ENCODE measurements at regions not wholly inside any gene's neighbourhood (a gene's known extent, or its start where the extent isn't known, plus 50 kb on each side); places are given as distances from the start of the nearest gene placed in this dataset.

DNA sequence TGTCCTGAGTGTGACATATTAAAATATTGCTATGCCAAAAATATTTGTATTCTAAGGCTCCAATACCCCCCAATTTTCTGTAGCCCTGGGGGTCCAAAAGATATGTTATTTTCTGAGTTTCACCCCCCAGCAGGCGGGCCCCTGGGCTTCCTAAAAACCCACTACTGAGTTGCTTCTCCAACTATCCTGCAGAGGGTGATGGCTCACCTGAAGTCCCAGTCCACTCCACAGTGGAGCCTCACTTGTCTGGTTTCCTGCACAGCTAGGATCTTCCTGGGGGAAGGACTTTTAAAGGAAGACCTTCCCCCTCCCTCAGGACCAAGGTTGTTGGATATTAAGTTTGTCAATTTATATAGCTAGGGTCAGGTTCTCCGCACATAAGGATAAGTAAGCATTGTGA lies 1181.4 kb downstream of the ROBO2 start:
- TF ChIP-seq EZH2phosphoT487 (IDR thresholded peaks at IDR 0.05; ENCODE audit: borderline replicate concordance): no peak
- TF ChIP-seq, protein P1, sequence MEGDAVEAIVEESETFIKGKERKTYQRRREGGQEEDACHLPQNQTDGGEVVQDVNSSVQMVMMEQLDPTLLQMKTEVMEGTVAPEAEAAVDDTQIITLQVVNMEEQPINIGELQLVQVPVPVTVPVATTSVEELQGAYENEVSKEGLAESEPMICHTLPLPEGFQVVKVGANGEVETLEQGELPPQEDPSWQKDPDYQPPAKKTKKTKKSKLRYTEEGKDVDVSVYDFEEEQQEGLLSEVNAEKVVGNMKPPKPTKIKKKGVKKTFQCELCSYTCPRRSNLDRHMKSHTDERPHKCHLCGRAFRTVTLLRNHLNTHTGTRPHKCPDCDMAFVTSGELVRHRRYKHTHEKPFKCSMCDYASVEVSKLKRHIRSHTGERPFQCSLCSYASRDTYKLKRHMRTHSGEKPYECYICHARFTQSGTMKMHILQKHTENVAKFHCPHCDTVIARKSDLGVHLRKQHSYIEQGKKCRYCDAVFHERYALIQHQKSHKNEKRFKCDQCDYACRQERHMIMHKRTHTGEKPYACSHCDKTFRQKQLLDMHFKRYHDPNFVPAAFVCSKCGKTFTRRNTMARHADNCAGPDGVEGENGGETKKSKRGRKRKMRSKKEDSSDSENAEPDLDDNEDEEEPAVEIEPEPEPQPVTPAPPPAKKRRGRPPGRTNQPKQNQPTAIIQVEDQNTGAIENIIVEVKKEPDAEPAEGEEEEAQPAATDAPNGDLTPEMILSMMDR (conservative IDR thresholded peaks at IDR 0.05; ENCODE audit: low read length): no peak
- Histone ChIP-seq H3K9me2 (replicated peaks; ENCODE audit: low read depth, low read length) (no peaks in the 10 kb centered on the region), H3K4me1 (ENCODE audit: insufficient read depth, low read length, poor library complexity, severe bottlenecking) (no peaks in the 10 kb centered on the region), H3K36me3 (ENCODE audit: insufficient read depth, low read length) (no peaks in the 10 kb centered on the region), H3K9me3 (ENCODE audit: insufficient read depth, low read depth, low read length) (no peaks in the 10 kb centered on the region), H3F3A (ENCODE audit: low read depth) (no peaks in the 10 kb centered on the region), H3K79me2 (ENCODE audit: insufficient read depth, low read length) (no peaks in the 10 kb centered on the region), H3K27me3 (ENCODE audit: insufficient read depth, low read length, poor library complexity, severe bottlenecking) (no peaks in the 10 kb centered on the region), H3K4me3 (ENCODE audit: low read length, poor library complexity, severe bottlenecking) (no peak overlapping the region), H3K9ac (ENCODE audit: low read depth, low read length, poor library complexity, severe bottlenecking) (no peak overlapping the region), H2AFZ (ENCODE audit: low read length) (no peak overlapping the region), H4K20me1 (ENCODE audit: insufficient read depth, low read length, poor library complexity, severe bottlenecking) (no peaks in the 10 kb centered on the region), H3K4me2 (ENCODE audit: low read depth, low read length, poor library complexity, severe bottlenecking) (no peak overlapping the region)

DNA sequence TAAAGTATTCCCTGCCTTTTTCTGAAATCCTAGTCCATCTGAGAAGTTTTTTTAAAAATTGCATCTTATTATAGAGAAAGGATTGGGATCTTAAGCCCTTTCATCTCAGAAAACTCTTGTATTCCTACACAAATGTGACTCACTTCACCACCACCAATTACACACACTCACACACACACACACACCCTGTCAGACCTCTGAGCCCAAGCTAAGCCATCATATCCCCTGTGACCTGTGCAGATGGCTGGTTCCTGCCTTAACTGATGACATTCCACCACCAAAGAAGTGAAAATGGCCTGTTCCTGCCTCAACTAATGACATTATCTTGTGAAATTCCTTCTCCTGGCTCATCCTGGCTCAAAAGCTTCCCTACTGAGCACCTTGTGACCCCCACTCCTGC lies 1181.9 kb downstream of the ROBO2 start:
- no peak overlapping the region for H3K4me2 ChIP-seq (ENCODE audit: low read depth, low read length, poor library complexity, severe bottlenecking)
- H3K9ac ChIP-seq (ENCODE audit: low read depth, low read length, poor library complexity, severe bottlenecking): no peak overlapping the region
- H4K20me1 ChIP-seq (ENCODE audit: insufficient read depth, low read length, poor library complexity, severe bottlenecking): no peaks in the 10 kb centered on the region
- H3K4me3 ChIP-seq (ENCODE audit: low read length, poor library complexity, severe bottlenecking): no peak overlapping the region
- no peaks in the 10 kb centered on the region for H3K79me2 ChIP-seq (ENCODE audit: insufficient read depth, low read length)
- no peaks in the 10 kb centered on the region for H3K27me3 ChIP-seq (ENCODE audit: insufficient read depth, low read length, poor library complexity, severe bottlenecking)
- no peaks in the 10 kb centered on the region for H3K4me1 ChIP-seq (ENCODE audit: insufficient read depth, low read length, poor library complexity, severe bottlenecking)
- H3K9me2 ChIP-seq (replicated peaks; ENCODE audit: low read depth, low read length): no peaks in the 10 kb centered on the region
- no peak overlapping the region for H2AFZ ChIP-seq (ENCODE audit: low read length)
- no peaks in the 10 kb centered on the region for H3K9me3 ChIP-seq (ENCODE audit: insufficient read depth, low read depth, low read length)
- no peak for TF ChIP-seq EZH2phosphoT487 (IDR thresholded peaks at IDR 0.05; ENCODE audit: borderline replicate concordance)
- TF ChIP-seq, protein P1 (conservative IDR thresholded peaks at IDR 0.05; ENCODE audit: low read length): no peak
- no peaks in the 10 kb centered on the region for H3F3A ChIP-seq (ENCODE audit: low read depth)
- no peaks in the 10 kb centered on the region for H3K36me3 ChIP-seq (ENCODE audit: insufficient read depth, low read length)

DNA sequence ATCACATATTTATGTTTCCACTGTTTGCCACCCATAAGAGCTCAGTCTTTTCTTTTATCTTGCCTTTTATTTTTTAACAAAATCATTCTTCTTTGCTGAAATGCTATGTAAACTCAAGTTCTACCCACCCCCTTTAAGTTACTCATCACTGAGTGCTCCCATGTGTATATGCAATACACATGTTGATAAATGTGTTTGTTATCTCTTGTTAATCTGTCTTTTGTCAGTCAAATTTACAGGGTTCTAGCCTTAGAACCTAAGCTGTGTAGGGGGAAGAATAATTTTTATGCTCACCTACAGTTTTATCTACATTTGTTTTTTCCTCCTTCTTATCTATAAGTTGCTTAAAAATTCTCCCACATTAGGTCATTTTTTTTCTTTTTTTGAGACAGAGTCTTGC lies 1195.9 kb downstream of the ROBO2 start:
- H3F3A ChIP-seq (ENCODE audit: low read depth): no peaks in the 10 kb centered on the region
- H3K79me2 ChIP-seq (ENCODE audit: insufficient read depth, low read length): no peaks in the 10 kb centered on the region
- no peaks in the 10 kb centered on the region for H4K20me1 ChIP-seq (ENCODE audit: insufficient read depth, low read length, poor library complexity, severe bottlenecking)
- H3K9me3 ChIP-seq (ENCODE audit: insufficient read depth, low read depth, low read length): no peaks in the 10 kb centered on the region
- no peak overlapping the region for H3K4me3 ChIP-seq (ENCODE audit: low read length, poor library complexity, severe bottlenecking)
- no peak overlapping the region for H3K9ac ChIP-seq (ENCODE audit: low read depth, low read length, poor library complexity, severe bottlenecking)
- TF ChIP-seq, protein P1 (conservative IDR thresholded peaks at IDR 0.05; ENCODE audit: low read length): no peak
- no peak for TF ChIP-seq EZH2phosphoT487 (IDR thresholded peaks at IDR 0.05; ENCODE audit: borderline replicate concordance)
- no peaks in the 10 kb centered on the region for H3K27me3 ChIP-seq (ENCODE audit: insufficient read depth, low read length, poor library complexity, severe bottlenecking)
- H3K9me2 ChIP-seq (replicated peaks; ENCODE audit: low read depth, low read length): no peaks in the 10 kb centered on the region
- H3K36me3 ChIP-seq (ENCODE audit: insufficient read depth, low read length): no peaks in the 10 kb centered on the region
- H2AFZ ChIP-seq (ENCODE audit: low read length): no peak overlapping the region
- H3K4me1 ChIP-seq (ENCODE audit: insufficient read depth, low read length, poor library complexity, severe bottlenecking): no peaks in the 10 kb centered on the region
- H3K4me2 ChIP-seq (ENCODE audit: low read depth, low read length, poor library complexity, severe bottlenecking): no peak overlapping the region
